ENCODE measurements at regions not wholly inside any gene's neighbourhood (a gene's known extent, or its start where the extent isn't known, plus 50 kb on each side); places are given as distances from the start of the nearest gene placed in this dataset.
"Not testable (repeated sequence)": the region's sequence is repeated elsewhere in the genome, so short reads cannot be mapped to it uniquely, and the experiment has no call there.

- no peak for DNase-seq
Measured at GRCh38 chr13:100810481-100810880, 135.9 kb upstream of the TMTC4 start.

- peak; percentile 82 for DNase-seq
Measured at GRCh38 chr13:100809856-100810255, 135.3 kb upstream of the TMTC4 start.

GRCh38 chr13:100809129-100809390, 134.5 kb upstream of the TMTC4 start:
- no peak for DNase-seq

GRCh38 chr13:100808330-100809128, 133.9 kb upstream of the TMTC4 start:
- DNase-seq: no peak

- DNase-seq: no peak
Measured at GRCh38 chr13:100803091-100803490, 128.5 kb upstream of the TMTC4 start.

- DNase-seq: no peak
Measured at GRCh38 chr13:100800283-100800875, 125.8 kb upstream of the TMTC4 start.

- DNase-seq: no peak
Measured at GRCh38 chr13:100798739-100799361, 124.3 kb upstream of the TMTC4 start.

- no peak for DNase-seq
Measured at GRCh38 chr13:100797921-100798320, 123.3 kb upstream of the TMTC4 start.

GRCh38 chr13:100796463-100796862, 121.9 kb upstream of the TMTC4 start:
- DNase-seq: peak; percentile 28

- no peak for DNase-seq
Measured at GRCh38 chr13:100794575-100794974, 120.0 kb upstream of the TMTC4 start.

- no peak for DNase-seq
Measured at GRCh38 chr13:100790405-100790804, 115.8 kb upstream of the TMTC4 start.

GRCh38 chr13:100789968-100790367, 115.4 kb upstream of the TMTC4 start:
- DNase-seq: no peak

- peak; percentile 88 for DNase-seq
Measured at GRCh38 chr13:100789481-100789880, 114.9 kb upstream of the TMTC4 start.

GRCh38 chr13:100789025-100789424, 114.4 kb upstream of the TMTC4 start:
- DNase-seq: no peak

GRCh38 chr13:100788540-100788939, 113.9 kb upstream of the TMTC4 start:
- no peak for DNase-seq

- no peak for DNase-seq
Measured at GRCh38 chr13:100787899-100788298, 113.3 kb upstream of the TMTC4 start.

GRCh38 chr13:100776686-100777085, 102.1 kb upstream of the TMTC4 start:
- not testable (repeated sequence) for DNase-seq

- DNase-seq: peak; percentile 67
Measured at GRCh38 chr13:100773923-100774663, 99.5 kb upstream of the TMTC4 start.

- no peak for DNase-seq
Measured at GRCh38 chr13:100773429-100773828, 98.8 kb upstream of the TMTC4 start.

- DNase-seq: no peak
Measured at GRCh38 chr13:100767192-100767591, 92.6 kb upstream of the TMTC4 start.

- DNase-seq: not testable (repeated sequence)
Measured at GRCh38 chr13:100766570-100766969, 92.0 kb upstream of the TMTC4 start.

GRCh38 chr13:100764937-100765336, 90.3 kb upstream of the TMTC4 start:
- no peak for DNase-seq

- not testable (repeated sequence) for DNase-seq
Measured at GRCh38 chr13:100762126-100762525, 87.5 kb upstream of the TMTC4 start.

GRCh38 chr13:100755891-100756290, 81.3 kb upstream of the TMTC4 start:
- DNase-seq: peak; percentile 9
